A673 (cell line): ENCODE measurements at regions not wholly inside any gene's neighbourhood (a gene's known extent, or its start where the extent isn't known, plus 50 kb on each side); places are given as distances from the start of the nearest gene placed in this dataset.

Source experiments
- BruUV-seq: library from RNA; stranded (reverse); fragments of 400-500 nt; replicated peaks from 2 replicates; lab custom pipeline; 2021; lab: Mats Ljungman, UMichigan
- CTCF ChIA-PET: fragments of 300-600 bp; sonication (Branson Sonifier 250); formaldehyde crosslinking; loops from one replicate; lab custom pipeline; 2022; ENCODE audit warnings: antibody characterized with exemption; lab: Charles Lee
- POLR2A ChIA-PET: fragments of 300-600 bp; sonication (Branson Sonifier 250); formaldehyde crosslinking; loops from one replicate; lab custom pipeline; 2022; ENCODE audit warnings: antibody characterized with exemption; ENCODE audit not compliant: low non-redundant PET; lab: Charles Lee
- DNase-seq: peaks from one replicate; pipeline ENCODE4 v3.0.0-alpha.2; 2015; ENCODE audit warnings: low spot score
- H3K27ac ChIP-seq: fragments of 200-600 bp; sonication (generic); 2 replicates; pipeline ENCODE4 v1.5.1; 2016; ENCODE audit warnings: mixed run types, low read depth, mild to moderate bottlenecking, mixed read lengths, antibody characterized with exemption, low read length; ENCODE audit not compliant: poor library complexity, severe bottlenecking
- H3K27me3 ChIP-seq: fragments of 200-600 bp; sonication (generic); replicated peaks from 2 replicates; pipeline ENCODE4 v1.6.1; 2017; ENCODE audit warnings: mixed run types, low read depth, mild to moderate bottlenecking, mixed read lengths, antibody characterized with exemption, low read length; ENCODE audit not compliant: insufficient read depth, poor library complexity
- H3K36me3 ChIP-seq: fragments of 200-600 bp; sonication (generic); 2 replicates; pipeline ENCODE4 v1.6.1; 2016; ENCODE audit warnings: mixed run types, mild to moderate bottlenecking, mixed read lengths, antibody characterized with exemption, low read length; ENCODE audit not compliant: insufficient read depth, poor library complexity, severe bottlenecking
- H3K4me1 ChIP-seq: fragments of 200-600 bp; sonication (generic); 2 replicates; pipeline ENCODE4 v1.6.1; 2017; ENCODE audit warnings: mixed run types, mild to moderate bottlenecking, mixed read lengths, antibody characterized with exemption, low read length; ENCODE audit not compliant: insufficient read depth, poor library complexity, severe bottlenecking
- H3K4me3 ChIP-seq: fragments of 200-600 bp; sonication (generic); 2 replicates; pipeline ENCODE4 v1.5.1; 2016; ENCODE audit warnings: low read depth, mixed run types, mild to moderate bottlenecking, mixed read lengths, low read length; ENCODE audit not compliant: poor library complexity, severe bottlenecking
- H3K9me3 ChIP-seq: fragments of 200-600 bp; sonication (generic); 2 replicates; pipeline ENCODE4 v1.6.1; 2016; ENCODE audit warnings: mixed run types, low read depth, mild to moderate bottlenecking, mixed read lengths, antibody characterized with exemption, low read length; ENCODE audit not compliant: poor library complexity, severe bottlenecking
- EZH2 ChIP-seq: fragments of 200-600 bp; sonication (generic); IDR thresholded peaks from 2 replicates; pipeline ENCODE4 v1.6.1; 2017; ENCODE audit warnings: borderline replicate concordance, low read depth, mild to moderate bottlenecking, mixed read lengths, antibody characterized with exemption, low read length; ENCODE audit not compliant: poor library complexity, severe bottlenecking
- intact Hi-C: fragments of 100-400 bp; cut with micrococcal nuclease; formaldehyde crosslinking; loops from one replicate; pipeline ENCODE4 v1.10.0; 2022; ENCODE audit not compliant: unreplicated experiment
- TF ChIP-seq, protein P1 (sequence below): fragments of 300-800, 200-600 bp; sonication (generic); conservative IDR thresholded peaks from 2 replicates; pipeline ENCODE4 v1.5.1; 2017; ENCODE audit warnings: low read depth, mild to moderate bottlenecking, antibody characterized with exemption, low read length, moderate library complexity, mixed read lengths

DNA sequence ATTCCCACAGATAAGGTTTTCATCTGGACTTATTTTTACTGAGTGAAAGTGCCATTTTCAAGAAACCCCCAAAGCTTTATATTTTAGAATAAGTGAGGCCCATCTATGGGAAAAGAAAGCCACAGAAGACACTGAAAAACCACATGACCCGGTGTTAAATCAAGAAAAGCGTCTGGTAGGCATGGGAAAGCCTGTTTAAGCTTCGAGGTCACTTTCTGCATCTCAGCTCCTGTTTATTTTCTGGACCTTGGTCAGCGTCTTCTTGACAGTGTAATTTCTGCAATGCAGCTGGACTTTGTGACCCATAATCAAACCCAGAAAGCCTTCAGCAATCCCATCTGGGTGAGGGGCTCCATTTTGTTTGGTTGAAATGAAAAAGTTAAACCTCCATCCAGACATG, 59.6 kb upstream of the NEDD9 start:
- CTCF ChIA-PET: no interaction called here
- intact Hi-C loops: no loop called here
- H3K4me1 ChIP-seq: no peaks in the 10 kb centered on the region
- H3K27me3 ChIP-seq: no peaks in the 10 kb centered on the region
- no peak overlapping the region for H3K4me3 ChIP-seq
- no peaks in the 10 kb centered on the region for H3K36me3 ChIP-seq
- BruUV-seq: no TSS peak
- H3K27ac ChIP-seq: no peak overlapping the region
- POLR2A ChIA-PET: no interaction called here
- no peak for TF ChIP-seq EZH2
- TF ChIP-seq, protein P1, sequence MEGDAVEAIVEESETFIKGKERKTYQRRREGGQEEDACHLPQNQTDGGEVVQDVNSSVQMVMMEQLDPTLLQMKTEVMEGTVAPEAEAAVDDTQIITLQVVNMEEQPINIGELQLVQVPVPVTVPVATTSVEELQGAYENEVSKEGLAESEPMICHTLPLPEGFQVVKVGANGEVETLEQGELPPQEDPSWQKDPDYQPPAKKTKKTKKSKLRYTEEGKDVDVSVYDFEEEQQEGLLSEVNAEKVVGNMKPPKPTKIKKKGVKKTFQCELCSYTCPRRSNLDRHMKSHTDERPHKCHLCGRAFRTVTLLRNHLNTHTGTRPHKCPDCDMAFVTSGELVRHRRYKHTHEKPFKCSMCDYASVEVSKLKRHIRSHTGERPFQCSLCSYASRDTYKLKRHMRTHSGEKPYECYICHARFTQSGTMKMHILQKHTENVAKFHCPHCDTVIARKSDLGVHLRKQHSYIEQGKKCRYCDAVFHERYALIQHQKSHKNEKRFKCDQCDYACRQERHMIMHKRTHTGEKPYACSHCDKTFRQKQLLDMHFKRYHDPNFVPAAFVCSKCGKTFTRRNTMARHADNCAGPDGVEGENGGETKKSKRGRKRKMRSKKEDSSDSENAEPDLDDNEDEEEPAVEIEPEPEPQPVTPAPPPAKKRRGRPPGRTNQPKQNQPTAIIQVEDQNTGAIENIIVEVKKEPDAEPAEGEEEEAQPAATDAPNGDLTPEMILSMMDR: no peak
- no peaks in the 10 kb centered on the region for H3K9me3 ChIP-seq
- no peak for DNase-seq

DNA sequence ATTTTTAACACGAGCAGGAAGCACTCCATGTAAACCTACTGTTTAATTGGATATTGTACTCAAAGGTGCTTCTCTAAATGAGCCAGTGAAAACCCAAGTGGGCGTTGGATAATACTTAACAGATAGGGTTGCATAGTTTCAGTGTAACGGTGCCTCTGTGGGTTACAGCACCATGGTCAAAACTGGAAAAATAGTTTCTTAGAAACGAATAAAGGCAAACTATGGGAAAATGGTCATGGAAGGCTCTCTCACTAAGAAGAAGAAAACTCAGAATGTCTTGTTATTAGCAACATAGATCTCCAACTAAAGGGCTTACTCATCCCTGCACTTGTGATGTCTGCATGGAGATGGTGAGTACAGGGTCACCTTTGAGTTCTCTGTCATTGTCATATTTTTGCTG, 59.1 kb upstream of the NEDD9 start:
- Histone ChIP-seq H3K4me3 (no peak overlapping the region), H3K27ac (no peak overlapping the region), H3K36me3 (no peaks in the 10 kb centered on the region), H3K9me3 (no peaks in the 10 kb centered on the region), H3K4me1 (no peaks in the 10 kb centered on the region), H3K27me3 (no peaks in the 10 kb centered on the region)
- intact Hi-C loops: no loop called here
- TF ChIP-seq, protein P1: no peak
- TF ChIP-seq EZH2: no peak
- ChIA-PET CTCF (no interaction called here), POLR2A (no interaction called here)
- no peak for DNase-seq
- BruUV-seq: no TSS peak

DNA sequence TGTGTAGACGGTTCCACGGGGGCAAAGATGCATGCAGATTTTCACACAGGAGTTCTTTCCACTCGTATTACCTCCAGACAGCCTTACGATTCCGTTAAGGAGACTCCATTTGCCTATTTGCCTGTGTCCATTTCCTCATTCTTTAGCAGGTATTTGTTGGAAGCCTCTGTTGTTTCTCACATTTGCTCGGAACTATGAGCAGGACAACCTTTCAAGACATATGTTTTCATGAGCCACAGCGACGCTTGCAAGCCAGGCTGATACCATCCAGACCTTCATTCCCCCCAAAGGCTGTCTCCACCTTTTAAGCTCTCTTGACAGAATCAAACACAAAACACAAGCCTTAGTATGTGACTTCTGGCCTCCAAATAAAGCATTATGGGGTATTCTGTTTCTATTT, 57.6 kb upstream of the NEDD9 start:
- no peak for DNase-seq
- Histone ChIP-seq H3K27me3 (no peaks in the 10 kb centered on the region), H3K27ac (no peak overlapping the region), H3K9me3 (no peaks in the 10 kb centered on the region), H3K4me3 (no peak overlapping the region), H3K4me1 (no peaks in the 10 kb centered on the region), H3K36me3 (no peaks in the 10 kb centered on the region)
- CTCF ChIA-PET: no interaction called here
- TF ChIP-seq, protein P1: no peak
- no peak for TF ChIP-seq EZH2
- intact Hi-C loops: no loop called here
- POLR2A ChIA-PET: no interaction called here
- no TSS peak for BruUV-seq
